WTC11 (cell line): ENCODE measurements at regions not wholly inside any gene's neighbourhood (a gene's known extent, or its start where the extent isn't known, plus 50 kb on each side); places are given as distances from the start of the nearest gene placed in this dataset.

Source experiments
- ATAC-seq: fragments of 200-7000 bp; cut with Tn5 transposase; 2 replicates; pipeline ENCODE4 v1.10.0; 2021; ENCODE audit warnings: mild to moderate bottlenecking, moderate library complexity
- CTCF ChIA-PET: fragments of 300-600 bp; sonication (Branson Sonifier 250); formaldehyde crosslinking; loops from one replicate; lab custom pipeline; 2021; ENCODE audit warnings: antibody characterized with exemption; lab: Charles Lee
- POLR2A ChIA-PET: fragments of 350-600 bp; sonication (Branson Sonifier 250); formaldehyde crosslinking; loops from one replicate; lab custom pipeline; 2021; ENCODE audit warnings: antibody characterized with exemption; lab: Charles Lee
- DNase-seq: peaks from one replicate; pipeline ENCODE4 v3.0.0; 2021; ENCODE audit warnings: low spot score
- H3K27ac Mint-ChIP-seq: 2 replicates; pipeline ENCODE4 v1.8.0; 2021; ENCODE audit warnings: mixed read lengths
- H3K27me3 Mint-ChIP-seq: 2 replicates; pipeline ENCODE4 v1.8.0; 2021; ENCODE audit warnings: low read depth, mild to moderate bottlenecking, moderate library complexity, mixed read lengths
- H3K36me3 Mint-ChIP-seq: 2 replicates; pipeline ENCODE4 v1.8.0; 2021; ENCODE audit warnings: mixed read lengths
- H3K4me1 Mint-ChIP-seq: 2 replicates; pipeline ENCODE4 v1.8.0; 2022; ENCODE audit warnings: mixed read lengths
- H3K4me3 Mint-ChIP-seq: 2 replicates; pipeline ENCODE4 v1.8.0; 2021; ENCODE audit warnings: mild to moderate bottlenecking, moderate library complexity, mixed read lengths
- H3K9me3 Mint-ChIP-seq: 2 replicates; pipeline ENCODE4 v1.8.0; 2021; ENCODE audit warnings: mixed read lengths
- ARID4B ChIP-seq: sonication (generic); formaldehyde crosslinking; IDR thresholded peaks from 2 replicates; pipeline ENCODE4 v1.8.0; 2023; ENCODE audit warnings: missing genetic modification reagents, mild to moderate bottlenecking, borderline replicate concordance
- ATF2 ChIP-seq: sonication (generic); formaldehyde crosslinking; IDR thresholded peaks from 2 replicates; pipeline ENCODE4 v1.8.1; 2022; ENCODE audit warnings: low read depth, missing genetic modification reagents, borderline replicate concordance
- CBFB ChIP-seq: sonication (generic); formaldehyde crosslinking; IDR thresholded peaks from 2 replicates; pipeline ENCODE4 v1.8.1; 2022; ENCODE audit warnings: mild to moderate bottlenecking, low read depth, missing genetic modification reagents
- E2F1 ChIP-seq: sonication (generic); formaldehyde crosslinking; IDR thresholded peaks from 2 replicates; pipeline ENCODE4 v1.8.0; 2022; ENCODE audit warnings: mild to moderate bottlenecking, missing genetic modification reagents
- E2F4 ChIP-seq: sonication (generic); formaldehyde crosslinking; IDR thresholded peaks from 2 replicates; pipeline ENCODE4 v1.8.1; 2022; ENCODE audit warnings: low read depth, mild to moderate bottlenecking, moderate library complexity, missing genetic modification reagents, borderline replicate concordance
- ERG ChIP-seq: fragments of 250-450 bp; sonication (Bioruptor Pico); IDR thresholded peaks from 2 replicates; pipeline ENCODE4 v1.8.0; 2021; ENCODE audit warnings: mild to moderate bottlenecking
- ESRRA ChIP-seq: sonication (generic); formaldehyde crosslinking; IDR thresholded peaks from 2 replicates; pipeline ENCODE4 v1.8.1; 2022; ENCODE audit warnings: mild to moderate bottlenecking, missing genetic modification reagents, borderline replicate concordance
- FOXJ3 ChIP-seq: sonication (generic); formaldehyde crosslinking; IDR thresholded peaks from 2 replicates; pipeline ENCODE4 v1.9.0; 2021; ENCODE audit warnings: missing genetic modification reagents, mild to moderate bottlenecking, borderline replicate concordance
- IRF1 ChIP-seq: sonication (generic); formaldehyde crosslinking; IDR thresholded peaks from 2 replicates; pipeline ENCODE4 v1.8.0; 2023; ENCODE audit warnings: missing genetic modification reagents
- IRF2 ChIP-seq: sonication (generic); formaldehyde crosslinking; IDR thresholded peaks from 2 replicates; pipeline ENCODE4 v1.8.0; 2022; ENCODE audit warnings: low read depth, missing genetic modification reagents, borderline replicate concordance
- MYBL2 ChIP-seq: sonication (generic); formaldehyde crosslinking; IDR thresholded peaks from 2 replicates; pipeline ENCODE4 v1.8.1; 2023; ENCODE audit warnings: mild to moderate bottlenecking, moderate library complexity, missing genetic modification reagents
- NFATC4 ChIP-seq: fragments of 250-450 bp; sonication (Bioruptor Pico); IDR thresholded peaks from 2 replicates; pipeline ENCODE4 v1.9.0; 2021; ENCODE audit warnings: mild to moderate bottlenecking
- NR1H2 ChIP-seq: sonication (generic); formaldehyde crosslinking; IDR thresholded peaks from 2 replicates; pipeline ENCODE4 v1.9.0; 2021; ENCODE audit warnings: mild to moderate bottlenecking, moderate library complexity, missing genetic modification reagents
- PRRX2 ChIP-seq: fragments of 250-450 bp; sonication (Bioruptor Pico); IDR thresholded peaks from 2 replicates; pipeline ENCODE4 v1.8.0; 2021; ENCODE audit warnings: mild to moderate bottlenecking
- RELA ChIP-seq: sonication (generic); formaldehyde crosslinking; IDR thresholded peaks from 2 replicates; pipeline ENCODE4 v1.8.1; 2022; ENCODE audit warnings: missing genetic modification reagents, mild to moderate bottlenecking, borderline replicate concordance
- RORB ChIP-seq: fragments of 250-450 bp; sonication (Bioruptor Pico); IDR thresholded peaks from 2 replicates; pipeline ENCODE4 v1.9.0; 2021; ENCODE audit warnings: mild to moderate bottlenecking
- SMAD3 ChIP-seq: sonication (generic); formaldehyde crosslinking; IDR thresholded peaks from 2 replicates; pipeline ENCODE4 v1.8.0; 2022; ENCODE audit warnings: missing genetic modification reagents, mild to moderate bottlenecking, borderline replicate concordance
- SMAD4 ChIP-seq: sonication (generic); formaldehyde crosslinking; IDR thresholded peaks from 2 replicates; pipeline ENCODE4 v1.8.0; 2022; ENCODE audit warnings: mild to moderate bottlenecking, missing genetic modification reagents
- SP1 ChIP-seq: sonication (generic); formaldehyde crosslinking; conservative IDR thresholded peaks from 2 replicates; pipeline ENCODE4 v1.8.1; 2022; ENCODE audit warnings: missing genetic modification reagents
- TEAD1 ChIP-seq: sonication (generic); formaldehyde crosslinking; IDR thresholded peaks from 2 replicates; pipeline ENCODE4 v1.8.0; 2022; ENCODE audit warnings: mild to moderate bottlenecking, missing genetic modification reagents
- TP53 ChIP-seq: sonication (generic); formaldehyde crosslinking; IDR thresholded peaks from 2 replicates; pipeline ENCODE4 v1.8.1; 2023; ENCODE audit warnings: mild to moderate bottlenecking, missing genetic modification reagents
- ZNF138 ChIP-seq: sonication (generic); formaldehyde crosslinking; conservative IDR thresholded peaks from 2 replicates; pipeline ENCODE4 v1.8.1; 2022; ENCODE audit warnings: mild to moderate bottlenecking, moderate library complexity, missing genetic modification reagents
- ZNF317 ChIP-seq: sonication (generic); formaldehyde crosslinking; IDR thresholded peaks from 2 replicates; pipeline ENCODE4 v1.8.1; 2023; ENCODE audit warnings: low read depth, mild to moderate bottlenecking, moderate library complexity, missing genetic modification reagents, borderline replicate concordance
- ZNF416 ChIP-seq: fragments of 250-450 bp; sonication (Bioruptor Pico); IDR thresholded peaks from 2 replicates; pipeline ENCODE4 v1.9.0; 2021; ENCODE audit warnings: mild to moderate bottlenecking, inconsistent platforms

GRCh38 chr5:15373151-15373550 is 126.8 kb upstream of the FBXL7 start:
- DNase-seq (no peak), ATAC-seq (no peak)
- Mint-ChIP-seq H3K9me3 (peaks cover 5% of the 10 kb centered on the region), H3K27ac (no peak overlapping the region), H3K4me1 (0 out of 2 replicates have a peak, but pooled peaks cover 4% of the 10 kb centered on the region), H3K27me3 (no peaks in the 10 kb centered on the region)
- POLR2A ChIA-PET = no interaction called here
- TF ChIP-seq SP1 = no peak
- no peak for TF ChIP-seq CBFB (CRISPR knock-in tag)
- TF ChIP-seq TEAD1 = no peak
- TF ChIP-seq SMAD3 (CRISPR knock-in tag) = no peak
- no peak for TF ChIP-seq ZNF317 (CRISPR knock-in tag)
- no peak for TF ChIP-seq ESRRA (CRISPR knock-in tag)
- TF ChIP-seq SMAD4 (CRISPR knock-in tag) = no peak
- TF ChIP-seq ZNF416 (CRISPR knock-in tag) = no peak
- TF ChIP-seq PRRX2 (CRISPR knock-in tag) = no peak
- no peak for TF ChIP-seq RELA (CRISPR knock-in tag)
- no peak for TF ChIP-seq ATF2 (CRISPR knock-in tag)
- no peak for TF ChIP-seq E2F1 (CRISPR knock-in tag)
- no peak for TF ChIP-seq IRF1
- no peak for TF ChIP-seq E2F4
- TF ChIP-seq, all 79 proteins: peak for 0
- CTCF ChIA-PET = no interaction called here
- Mint-ChIP-seq H3K4me3 (no peak overlapping the region), H3K36me3 (no peaks in the 10 kb centered on the region)

- 0 out of 2 replicates have a peak, but pooled peaks cover 4% of the 10 kb centered on the region for H3K4me1 Mint-ChIP-seq
- no peak overlapping the region for H3K4me3 Mint-ChIP-seq
- ATAC-seq = no peak
- no peak overlapping the region for H3K27ac Mint-ChIP-seq
- no peaks in the 10 kb centered on the region for H3K27me3 Mint-ChIP-seq
- DNase-seq = no peak
- H3K36me3 Mint-ChIP-seq = no peaks in the 10 kb centered on the region
- ChIA-PET POLR2A (no interaction called here), CTCF (no interaction called here)
- TF ChIP-seq ZNF138 (CRISPR knock-in tag) = no peak
- TF ChIP-seq NFATC4 (CRISPR knock-in tag) = no peak
- TF ChIP-seq MYBL2 (CRISPR knock-in tag) = no peak
- TF ChIP-seq ARID4B (CRISPR knock-in tag) = no peak
- no peak for TF ChIP-seq FOXJ3
- TF ChIP-seq TP53 (CRISPR knock-in tag) = no peak
- TF ChIP-seq IRF2 (CRISPR knock-in tag) = no peak
- TF ChIP-seq ZNF416 (CRISPR knock-in tag) = no peak
- no peak for TF ChIP-seq SP1
- TF ChIP-seq ERG (CRISPR knock-in tag) = no peak
- TF ChIP-seq NR1H2 = no peak
- TF ChIP-seq RORB = no peak
- peaks cover 19% of the 10 kb centered on the region for H3K9me3 Mint-ChIP-seq
Measured at GRCh38 chr5:15371184-15371583, 128.8 kb upstream of the FBXL7 start.
